ENCODE measurements at regions not wholly inside any gene's neighbourhood (a gene's known extent, or its start where the extent isn't known, plus 50 kb on each side); places are given as distances from the start of the nearest gene placed in this dataset.

GRCh38 chr9:89922099-89922498 lies 317.3 kb downstream of the GADD45G start:
- no peak for DNase-seq

DNA sequence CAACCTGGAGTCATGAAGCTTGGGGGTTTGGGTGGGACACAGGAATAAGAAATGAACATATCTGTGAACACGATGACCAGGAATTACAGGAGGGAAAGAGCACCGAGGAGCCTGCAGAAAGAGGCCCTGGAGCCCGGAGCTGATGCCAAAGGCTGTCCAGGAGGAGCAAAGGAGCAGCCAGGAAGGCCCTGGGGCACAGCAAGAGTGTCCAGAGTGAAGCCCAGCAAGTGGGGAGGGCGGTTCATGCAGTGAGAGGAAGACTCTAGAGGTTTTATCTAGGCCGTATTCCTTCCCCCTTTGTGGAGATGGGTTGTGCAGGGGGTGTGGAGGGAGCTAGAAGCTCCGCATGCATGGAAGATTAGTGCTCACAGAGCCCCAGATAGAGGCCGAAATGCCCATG lies 318.4 kb downstream of the GADD45G start:
- no peak for DNase-seq

GRCh38 chr9:89923961-89924504 lies 319.2 kb downstream of the GADD45G start:
- DNase-seq = peak; percentile 33

DNA sequence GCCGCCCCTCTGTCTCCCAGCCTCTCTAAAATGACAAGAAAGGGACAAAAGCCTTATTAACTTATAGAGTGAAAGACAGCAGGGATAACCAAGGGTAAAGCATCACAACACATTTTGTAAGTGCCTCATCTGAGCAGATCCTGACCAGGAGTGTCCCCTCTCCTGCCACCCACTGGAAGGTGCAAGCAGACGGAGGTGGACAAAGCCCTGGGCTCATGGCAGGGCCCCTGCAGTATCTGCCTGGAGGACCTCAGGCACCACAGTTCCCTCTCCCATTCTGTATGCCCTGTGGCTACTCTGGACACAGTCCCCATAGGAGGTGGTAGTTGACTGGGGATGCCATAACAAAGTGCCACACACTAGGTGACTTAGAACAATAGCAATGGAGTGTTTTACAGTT lies 319.8 kb downstream of the GADD45G start:
- no peak for DNase-seq

- no peak for DNase-seq
Measured at GRCh38 chr9:89926167-89926566, 321.4 kb downstream of the GADD45G start.

- no peak for DNase-seq
Measured at GRCh38 chr9:89926691-89927220, 321.9 kb downstream of the GADD45G start.

DNA sequence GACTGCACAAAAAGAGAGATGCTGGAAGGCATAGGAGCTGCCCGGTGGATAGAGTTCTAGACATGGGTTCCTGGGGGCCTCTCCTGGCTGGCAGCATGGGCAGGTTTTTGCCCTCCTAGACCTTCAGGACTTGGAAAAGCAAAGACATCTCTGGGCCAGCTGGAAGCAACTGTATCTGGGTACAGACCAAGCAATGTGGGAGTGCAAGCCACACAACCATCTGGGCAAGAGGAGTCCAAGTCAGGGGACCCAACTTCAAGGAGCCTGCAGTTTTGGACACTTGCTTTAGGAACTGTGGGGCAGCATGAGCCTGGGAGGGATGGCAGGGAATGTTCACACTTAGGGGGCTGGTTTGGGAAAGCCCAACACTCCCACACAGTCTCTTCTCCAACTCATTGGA lies 323.3 kb downstream of the GADD45G start:
- no peak for DNase-seq

DNA sequence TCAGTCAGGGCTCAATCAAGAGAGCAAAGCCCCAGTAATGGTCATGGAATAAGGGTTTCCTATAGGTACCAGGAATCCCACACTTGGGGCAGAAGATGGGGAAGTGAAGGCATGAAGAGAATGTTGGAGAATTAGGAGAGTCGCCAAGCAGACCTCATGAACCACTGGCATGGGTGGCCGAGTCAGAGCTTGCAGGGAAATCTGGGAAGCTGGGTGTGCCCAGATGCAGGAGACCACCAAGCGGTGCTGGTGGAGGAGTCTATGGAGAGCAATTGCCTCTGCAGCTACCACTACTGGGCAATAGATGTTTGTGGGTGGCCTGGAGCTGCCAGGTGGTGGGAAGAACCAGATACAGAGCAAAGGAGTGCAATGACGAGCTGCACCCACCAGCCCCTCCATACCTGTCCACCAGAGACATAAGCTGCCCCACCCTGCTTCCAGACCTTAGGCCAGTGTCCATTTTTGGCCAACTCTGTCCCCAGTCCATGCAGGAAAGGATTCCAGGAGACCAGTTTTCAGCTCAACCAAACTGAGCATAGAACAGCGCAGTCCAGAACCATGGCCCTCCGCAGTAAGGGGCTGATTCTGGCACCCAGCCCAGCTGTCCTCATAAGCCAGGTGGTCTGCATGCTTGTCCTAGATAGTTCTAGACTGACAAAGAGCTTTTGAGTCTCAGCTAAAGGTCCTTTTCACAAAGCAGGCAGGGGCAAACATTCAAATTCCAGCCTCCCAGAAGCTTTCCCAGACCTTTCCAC lies 323.9 kb downstream of the GADD45G start:
- DNase-seq = no peak

GRCh38 chr9:89929315-89929672 lies 324.5 kb downstream of the GADD45G start:
- no peak for DNase-seq

DNA sequence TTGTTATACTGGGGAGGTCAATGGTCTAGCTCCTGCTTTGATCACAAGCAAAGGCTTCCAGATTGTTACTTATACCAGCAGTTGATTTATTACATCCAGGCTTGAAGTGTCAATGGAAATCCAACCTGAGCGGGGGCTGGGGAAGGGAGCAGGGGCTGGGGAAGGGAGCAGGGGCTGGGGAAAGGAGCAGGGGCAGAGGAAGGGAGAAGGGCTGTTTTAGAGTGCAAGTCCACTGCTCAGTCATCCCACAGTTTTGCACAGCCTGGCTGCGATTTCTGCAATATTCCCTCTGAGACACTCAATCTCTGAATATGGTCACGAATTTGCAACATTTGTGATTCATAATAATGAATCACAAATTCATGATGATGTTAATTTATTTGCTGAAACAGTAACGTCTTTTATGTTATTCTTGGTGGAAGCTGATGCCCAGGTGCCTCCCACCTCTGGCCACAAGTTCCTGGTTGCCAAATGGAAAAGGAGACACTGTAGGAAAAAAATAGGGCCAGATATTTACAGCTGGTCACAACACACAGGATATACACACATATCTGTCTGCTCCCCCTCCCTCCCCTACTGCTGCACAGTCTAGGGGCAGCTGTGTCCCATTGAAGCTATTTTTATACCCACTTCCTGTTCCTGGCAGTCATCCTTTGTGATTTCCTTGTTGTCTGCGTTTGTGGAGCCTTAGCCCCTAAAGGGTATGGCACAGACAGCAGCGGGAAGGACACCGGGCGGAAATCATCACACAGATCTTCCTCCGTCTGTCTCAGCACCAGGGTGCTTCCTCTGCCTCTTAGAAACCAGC lies 325.1 kb downstream of the GADD45G start:
- no peak for DNase-seq

DNA sequence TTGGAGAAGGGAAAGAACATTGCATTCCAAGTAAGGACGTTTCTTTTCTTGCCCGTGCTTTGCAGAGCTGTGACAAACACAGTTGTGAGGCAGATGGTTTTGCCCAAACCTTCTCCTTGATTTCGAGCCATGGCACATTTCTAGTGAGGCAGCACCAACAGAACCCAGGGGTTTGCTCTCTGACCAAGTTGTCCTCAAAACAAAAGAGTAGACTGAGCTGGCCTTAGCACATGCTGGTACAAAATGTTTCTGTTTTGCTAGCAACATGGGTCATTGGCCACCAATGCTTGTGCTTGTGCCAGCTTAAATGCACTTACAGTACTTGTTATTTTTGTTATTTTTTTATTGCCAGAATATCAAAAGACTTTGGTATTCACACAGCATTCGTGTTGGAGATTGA lies 328.8 kb downstream of the GADD45G start:
- no peak for DNase-seq

DNA sequence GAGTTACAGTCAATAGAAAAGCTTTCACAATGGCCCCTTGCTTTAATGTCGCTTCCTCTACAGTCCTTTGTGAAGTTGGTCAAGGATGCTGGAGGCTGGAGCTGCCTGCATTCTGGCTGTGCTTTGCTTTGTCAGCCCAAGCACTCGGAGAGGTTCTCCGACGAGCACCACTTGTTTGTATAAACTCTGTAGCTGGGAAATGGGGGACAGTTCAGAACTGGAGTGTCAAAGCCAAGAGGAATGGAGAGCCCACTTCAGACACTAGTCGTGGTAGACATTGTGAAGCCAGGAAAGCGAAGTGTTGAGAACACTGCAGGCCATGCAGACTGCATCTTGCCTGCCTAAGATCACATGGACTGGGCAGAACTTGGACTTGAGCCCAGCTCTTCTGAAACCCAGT lies 330.3 kb downstream of the GADD45G start:
- no peak for DNase-seq

GRCh38 chr9:89935801-89936200 lies 331.0 kb downstream of the GADD45G start:
- no peak for DNase-seq

- no peak for DNase-seq
Measured at GRCh38 chr9:89937051-89937450, 332.2 kb downstream of the GADD45G start.

DNA sequence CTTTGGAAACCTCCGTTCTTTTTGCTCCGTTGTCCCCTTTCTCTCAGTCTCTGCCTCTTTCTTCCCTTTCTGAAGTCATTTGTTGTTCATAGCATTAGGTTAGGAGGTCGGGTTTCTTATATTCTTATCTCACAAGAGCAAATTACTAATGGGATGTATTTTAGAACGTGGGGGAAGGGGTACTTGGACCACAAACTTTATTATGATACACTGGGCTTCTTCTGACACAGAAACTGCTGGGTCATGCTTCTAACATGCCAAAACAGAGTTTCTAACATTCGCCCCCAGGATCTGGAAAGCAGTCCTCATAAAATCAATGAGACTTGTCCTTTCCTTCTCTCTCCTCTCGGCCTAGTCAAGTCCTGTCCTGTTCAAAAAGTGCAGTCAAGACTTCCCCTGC lies 334.4 kb downstream of the GADD45G start:
- DNase-seq = no peak

- DNase-seq = no peak
Measured at GRCh38 chr9:89939626-89940292, 334.9 kb downstream of the GADD45G start.

GRCh38 chr9:89940625-89941024 lies 335.8 kb downstream of the GADD45G start:
- DNase-seq = no peak

DNA sequence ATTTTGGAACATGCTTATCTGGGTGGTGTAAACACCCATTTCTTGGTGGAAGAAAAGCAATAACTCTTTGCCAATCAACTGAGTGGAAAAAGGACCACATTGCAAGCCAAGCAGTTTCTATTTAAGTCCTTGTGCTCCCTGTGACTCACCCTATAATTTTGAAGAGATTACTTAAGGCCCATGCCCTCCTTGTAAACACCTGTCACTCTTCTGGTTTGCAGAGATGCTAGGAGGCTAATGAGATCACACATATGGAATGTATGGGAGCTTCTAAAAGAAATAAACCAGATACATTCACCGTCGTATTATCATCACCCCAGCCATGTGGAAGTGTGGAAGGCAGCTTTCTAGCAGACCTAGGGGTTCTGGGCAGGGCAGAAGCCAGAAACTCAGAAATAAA lies 337.1 kb downstream of the GADD45G start:
- DNase-seq = no peak

DNA sequence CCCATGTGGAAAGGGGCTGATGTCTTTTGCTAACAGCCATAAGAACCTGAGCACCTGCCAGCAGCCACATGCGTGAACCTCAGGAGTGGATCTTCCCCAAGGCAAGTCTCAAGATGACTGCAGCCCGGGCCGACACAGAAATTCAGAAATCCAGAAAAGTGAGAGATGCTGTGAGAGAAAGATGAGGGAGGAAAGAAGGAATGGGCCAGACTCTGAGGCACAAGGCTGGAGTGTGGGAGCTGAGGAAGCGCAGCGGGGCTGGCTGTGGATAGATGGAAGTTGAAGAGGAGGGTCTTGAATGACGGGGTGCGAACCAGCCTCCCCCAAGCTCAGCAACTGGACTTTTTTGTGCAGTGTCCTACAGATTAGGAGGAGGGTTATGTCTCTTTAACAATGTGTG lies 337.8 kb downstream of the GADD45G start:
- no peak for DNase-seq

GRCh38 chr9:89943309-89943708 lies 338.5 kb downstream of the GADD45G start:
- no peak for DNase-seq

GRCh38 chr9:89943728-89944127 lies 338.9 kb downstream of the GADD45G start:
- DNase-seq = no peak

DNA sequence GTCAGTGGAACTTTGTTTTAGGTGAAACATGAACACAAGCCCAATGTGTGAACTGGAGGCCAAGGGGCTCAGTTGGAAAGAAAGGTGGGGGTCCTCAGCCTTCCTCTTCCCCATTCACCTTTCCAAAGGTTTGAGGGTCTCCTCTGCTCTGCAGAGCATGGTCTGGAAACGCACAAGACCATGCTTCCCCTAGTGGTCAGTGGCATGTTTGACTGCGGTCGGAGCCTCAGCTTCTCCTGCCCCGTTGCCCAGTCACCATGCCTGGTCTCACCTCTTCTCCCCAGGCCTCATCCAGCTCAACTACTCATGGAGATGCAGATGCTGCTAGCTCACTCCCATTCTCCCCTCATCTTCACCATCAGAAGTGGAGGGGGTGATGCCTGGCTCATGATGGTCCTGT lies 340.3 kb downstream of the GADD45G start:
- DNase-seq = no peak

GRCh38 chr9:89946741-89947140 lies 341.9 kb downstream of the GADD45G start:
- no peak for DNase-seq
